ENCODE measurements at regions not wholly inside any gene's neighbourhood (a gene's known extent, or its start where the extent isn't known, plus 50 kb on each side); places are given as distances from the start of the nearest gene placed in this dataset.
A peak's percentile ranks its signal among the peaks of the same experiment; 100 is the strongest.
"Not testable (repeated sequence)": the region's sequence is repeated elsewhere in the genome, so short reads cannot be mapped to it uniquely, and the experiment has no call there.

GRCh38 chr6:85866758-85867401 is 224.2 kb upstream of the SYNCRIP start:
- no peak for TF ChIP-seq CTCF (conservative IDR thresholded peaks at IDR 0.05; ENCODE audit: low read depth, low read length)
- H3K4me3 ChIP-seq (ENCODE audit: low read length): no peak overlapping the region
- DNase-seq (ENCODE audit: low read depth): no peak

- no peak for DNase-seq (ENCODE audit: low read depth)
- TF ChIP-seq CTCF (conservative IDR thresholded peaks at IDR 0.05; ENCODE audit: low read depth, low read length): no peak
- H3K4me3 ChIP-seq (ENCODE audit: low read length): peak overlapping the region; percentile 58
Measured at GRCh38 chr6:85866370-85866730, 223.7 kb upstream of the SYNCRIP start.

- peak; percentile 56 for DNase-seq (ENCODE audit: low read depth)
- H3K4me3 ChIP-seq (ENCODE audit: low read length): peak overlapping the region; percentile 58
- no peak for TF ChIP-seq CTCF (conservative IDR thresholded peaks at IDR 0.05; ENCODE audit: low read depth, low read length)
Measured at GRCh38 chr6:85865420-85866369, 223.0 kb upstream of the SYNCRIP start.

- peak; percentile 26 for TF ChIP-seq CTCF (conservative IDR thresholded peaks at IDR 0.05; ENCODE audit: low read depth, low read length)
- DNase-seq (ENCODE audit: low read depth): no peak
- H3K4me3 ChIP-seq (ENCODE audit: low read length): peak overlapping the region; percentile 58
Measured at GRCh38 chr6:85864453-85865401, 222.0 kb upstream of the SYNCRIP start.

- DNase-seq (ENCODE audit: low read depth): no peak
- no peak for TF ChIP-seq CTCF (conservative IDR thresholded peaks at IDR 0.05; ENCODE audit: low read depth, low read length)
Measured at GRCh38 chr6:85856235-85856634, 213.5 kb upstream of the SYNCRIP start.

GRCh38 chr6:85838351-85839119 is 195.8 kb upstream of the SYNCRIP start:
- H3K4me3 ChIP-seq (ENCODE audit: low read length); DNase-seq (ENCODE audit: low read depth): not testable (repeated sequence)

More at GRCh38 chr6:85856235-85856634, 213.5 kb upstream of the SYNCRIP start:
- H3K4me3 ChIP-seq (ENCODE audit: low read length): no peak overlapping the region

Data from retinal pigment epithelial cell (primary cell).